HT-29 (cell line): ENCODE measurements at regions not wholly inside any gene's neighbourhood (a gene's known extent, or its start where the extent isn't known, plus 50 kb on each side); places are given as distances from the start of the nearest gene placed in this dataset.

Experiments
- DNase-seq: peaks from one replicate; pipeline ENCODE4 v3.0.0-alpha.2; 2015; ENCODE audit warnings: low spot score

GRCh38 chr16:85399583-85400284 lies 213.4 kb upstream of the GSE1 start:
- no peak for DNase-seq

- no peak for DNase-seq
Measured at GRCh38 chr16:85400305-85401205, 212.6 kb upstream of the GSE1 start.

DNA sequence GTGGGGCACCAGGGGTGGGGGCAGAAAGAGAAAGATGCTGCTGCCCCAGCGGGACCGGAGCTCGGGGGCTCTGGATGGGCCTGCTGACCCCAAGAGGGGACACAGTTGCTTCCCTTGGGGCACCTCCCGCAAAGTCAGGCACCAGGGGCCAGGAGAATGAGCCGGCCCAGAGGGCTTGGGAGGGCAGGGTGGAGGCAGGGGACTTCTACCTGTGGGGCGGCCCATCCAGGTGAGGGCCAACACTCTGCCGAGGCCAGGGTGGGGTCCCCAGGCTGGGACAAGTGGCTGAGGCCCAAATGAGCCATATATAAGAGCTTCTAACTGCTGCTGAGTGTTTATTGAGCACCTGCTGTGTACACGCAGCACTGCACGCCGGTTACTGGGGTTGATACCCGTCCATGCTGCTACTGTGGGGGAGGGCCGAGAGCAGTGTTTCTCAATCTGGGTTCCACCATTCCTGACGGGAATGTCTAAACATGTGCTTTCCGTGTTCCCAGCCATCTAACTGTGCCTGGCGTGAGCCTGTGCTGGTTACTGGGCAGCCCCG lies 211.7 kb upstream of the GSE1 start:
- no peak for DNase-seq

GRCh38 chr16:85401917-85402766 lies 211.0 kb upstream of the GSE1 start:
- no peak for DNase-seq

DNA sequence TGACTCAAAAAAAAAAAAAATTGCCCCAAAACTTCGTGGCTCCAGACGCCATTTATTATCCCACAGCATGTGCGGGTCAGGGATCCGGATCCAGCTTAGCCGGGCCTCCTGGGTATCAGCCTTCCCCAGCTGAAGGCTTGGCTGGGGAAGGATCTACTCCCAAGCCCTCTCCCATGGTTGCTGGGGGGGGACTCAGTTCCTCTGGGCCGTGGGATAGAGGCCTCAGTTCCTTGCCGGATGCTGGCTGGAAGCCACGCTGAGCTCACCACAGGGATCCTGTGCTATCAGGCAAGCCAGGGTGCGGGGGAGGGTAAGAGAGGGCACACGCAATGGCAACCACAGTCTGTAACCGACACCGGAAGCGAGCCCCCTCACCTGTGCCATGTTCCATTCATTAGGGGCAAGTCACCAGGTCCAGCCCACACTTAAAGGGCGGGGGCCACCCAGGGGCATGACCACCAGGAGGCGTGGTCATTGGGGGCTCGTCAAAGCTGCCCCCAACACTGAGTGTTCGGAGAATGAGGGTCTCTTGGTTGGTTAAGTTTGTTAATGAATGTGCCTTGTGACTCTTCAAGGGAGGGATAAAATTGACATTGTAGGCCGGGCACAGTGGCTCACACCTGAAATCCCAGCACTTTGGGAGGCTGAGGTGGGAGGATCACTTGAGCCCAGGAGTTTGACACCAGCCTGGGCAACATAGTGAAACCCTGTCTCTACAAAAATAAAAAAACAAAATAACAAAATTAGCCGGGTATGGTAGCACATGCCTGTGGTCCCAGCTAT lies 210.0 kb upstream of the GSE1 start:
- DNase-seq: no peak

GRCh38 chr16:85403693-85404092 lies 209.4 kb upstream of the GSE1 start:
- no peak for DNase-seq

- no peak for DNase-seq
Measured at GRCh38 chr16:85412911-85413520, 200.1 kb upstream of the GSE1 start.

- no peak for DNase-seq
Measured at GRCh38 chr16:85413691-85414663, 199.1 kb upstream of the GSE1 start.

- DNase-seq: no peak
Measured at GRCh38 chr16:85415196-85416090, 197.7 kb upstream of the GSE1 start.

- peak; percentile 84 for DNase-seq
Measured at GRCh38 chr16:85416228-85417109, 196.7 kb upstream of the GSE1 start.

- DNase-seq: no peak
Measured at GRCh38 chr16:85417156-85417860, 195.8 kb upstream of the GSE1 start.

- DNase-seq: no peak
Measured at GRCh38 chr16:85418978-85419491, 194.1 kb upstream of the GSE1 start.

DNA sequence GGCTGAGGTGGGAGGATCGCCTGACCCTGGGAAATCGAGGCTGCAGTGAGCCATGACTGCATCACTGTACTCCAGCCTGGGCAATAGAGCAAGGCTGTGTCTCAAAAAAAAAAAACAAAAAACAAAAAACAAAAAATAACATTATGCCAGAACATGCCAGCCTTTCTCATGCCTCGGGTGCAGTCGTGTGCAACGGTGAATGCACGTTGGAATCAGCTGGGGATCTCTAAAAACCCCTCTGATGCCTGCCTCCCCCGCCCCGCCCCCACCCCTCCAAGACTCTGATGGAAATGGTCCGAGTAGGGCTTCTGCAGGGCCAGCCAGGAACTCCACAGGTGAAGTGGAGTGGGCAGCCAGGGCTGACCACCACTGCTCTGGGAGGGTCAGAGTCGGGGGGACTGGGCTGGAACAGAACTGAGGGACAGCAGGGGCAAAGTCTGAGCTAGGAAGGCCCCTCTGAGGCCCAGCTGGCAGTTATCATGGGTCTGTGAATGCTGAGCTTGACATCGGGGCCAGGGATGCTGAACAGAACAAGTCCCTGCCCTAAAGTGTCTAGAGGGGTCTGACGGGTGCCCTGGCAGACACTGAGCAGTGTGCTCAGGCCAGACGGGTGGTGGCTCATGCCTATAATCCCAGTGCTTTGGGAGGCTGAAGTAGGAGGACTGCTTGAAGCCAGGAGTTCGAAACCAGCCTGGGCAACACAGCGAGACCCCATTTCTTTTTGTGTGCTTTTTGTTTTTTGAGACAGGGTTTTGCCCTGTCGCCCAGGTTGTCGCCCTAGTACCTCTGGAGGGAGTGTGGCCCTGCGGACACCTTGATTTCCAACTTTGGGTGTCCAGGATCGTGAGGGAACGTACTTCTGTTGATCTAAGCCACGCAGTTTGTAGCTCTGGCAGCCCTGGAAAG lies 193.4 kb upstream of the GSE1 start:
- DNase-seq: no peak

GRCh38 chr16:85420501-85421337 lies 192.4 kb upstream of the GSE1 start:
- DNase-seq: peak; percentile 66
